K562 (cell line): ENCODE measurements at regions not wholly inside any gene's neighbourhood (a gene's known extent, or its start where the extent isn't known, plus 50 kb on each side); places are given as distances from the start of the nearest gene placed in this dataset.

Experiments used
- CSDE1 ChIP-seq, 2 experiments: fragments of 450-650 bp; IDR thresholded peaks; 2 replicates each; pipeline ENCODE4 v1.6.1; 2016; ENCODE audit warnings: mild to moderate bottlenecking in 1 of 2
- EHMT2 ChIP-seq: fragments of 450-650 bp; IDR thresholded peaks from 2 replicates; pipeline ENCODE4 v1.6.1; 2018; ENCODE audit warnings: antibody characterized with exemption
- FOXK2 ChIP-seq, 2 experiments: fragments of 450-650 bp; IDR thresholded peaks in 1 of 2; conservative IDR thresholded peaks in 1 of 2; 2 replicates each; pipeline ENCODE4 v1.6.1; 2016; ENCODE audit warnings: low read depth in 2 of 2, mild to moderate bottlenecking in 1 of 2
- FOXP1 ChIP-seq: sonication (generic); formaldehyde crosslinking; IDR thresholded peaks from 2 replicates; pipeline ENCODE4 v1.8.0; 2022; ENCODE audit warnings: mild to moderate bottlenecking, missing genetic modification reagents
- FUS ChIP-seq: fragments of 200-400 bp; formaldehyde crosslinking; optimal IDR thresholded peaks from 2 replicates; pipeline ENCODE3; 2017; ENCODE audit warnings: low read depth, low read length
- NCOA2 ChIP-seq, 2 experiments: fragments of 450-650 bp; IDR thresholded peaks; 2 replicates each; pipeline ENCODE4 v1.6.1; 2018; ENCODE audit warnings: mild to moderate bottlenecking in 2 of 2, moderate library complexity in 1 of 2; ENCODE audit not compliant: partially characterized antibody in 2 of 2
- RFX7 ChIP-seq: fragments of 250-450 bp; sonication (Bioruptor Pico); IDR thresholded peaks from 2 replicates; pipeline ENCODE4 v1.5.1; 2021; ENCODE audit warnings: mild to moderate bottlenecking
- ZNF707 ChIP-seq: fragments of 250-450 bp; sonication (Bioruptor Pico); conservative IDR thresholded peaks from 2 replicates; pipeline ENCODE4 v1.8.0; 2022; ENCODE audit warnings: inconsistent platforms, mild to moderate bottlenecking, moderate library complexity
- TF ChIP-seq, protein P1 (sequence below), 2 experiments: fragments of 450-650 bp; IDR thresholded peaks; 2 replicates each; pipeline ENCODE4 v1.6.1; 2016
- TF ChIP-seq, protein P2 (sequence below), 2 experiments: fragments of 450-650 bp in 1 of 2; sonication (generic) in 1 of 2; formaldehyde crosslinking in 1 of 2; IDR thresholded peaks in 1 of 2; conservative IDR thresholded peaks in 1 of 2; 2 replicates each; pipeline versions ENCODE4 v1.6.1 to v1.8.1; 2016 to 2023; ENCODE audit warnings: mild to moderate bottlenecking in 2 of 2, moderate library complexity in 2 of 2, inconsistent platforms in 1 of 2, missing genetic modification reagents in 1 of 2
- TF ChIP-seq, protein P3 (sequence below): fragments of 450-650 bp; IDR thresholded peaks from 2 replicates; pipeline ENCODE4 v1.6.1; 2014; ENCODE audit warnings: low read depth, mild to moderate bottlenecking, moderate library complexity, borderline replicate concordance
- TF ChIP-seq, protein P4 (sequence below): sonication (generic); formaldehyde crosslinking; IDR thresholded peaks from 2 replicates; pipeline ENCODE4 v1.8.0; 2023; ENCODE audit warnings: missing genetic modification reagents, mild to moderate bottlenecking, borderline replicate concordance
- TF ChIP-seq, protein P5 (sequence below), 3 experiments: IDR thresholded peaks in 2 of 3; conservative IDR thresholded peaks in 1 of 3; 2 replicates each; pipeline ENCODE4 v1.5.1; 2011 to 2012; ENCODE audit warnings: low read length in 3 of 3, mild to moderate bottlenecking in 3 of 3, control low read depth in 2 of 3, improper control_type of control experiment in 1 of 3, inconsistent platforms in 1 of 3, low read depth in 1 of 3, mixed read lengths in 1 of 3, moderate library complexity in 1 of 3; ENCODE audit not compliant: insufficient read depth in 2 of 3
- TF ChIP-seq, protein P6 (sequence below), 2 experiments: fragments of 450-650 bp in 1 of 2; sonication (generic) in 1 of 2; formaldehyde crosslinking; conservative IDR thresholded peaks; 2 replicates each; pipeline versions ENCODE4 v1.4.0 to v1.8.1; 2020 to 2022; ENCODE audit warnings: mild to moderate bottlenecking in 1 of 2, missing genetic modification reagents in 1 of 2

DNA sequence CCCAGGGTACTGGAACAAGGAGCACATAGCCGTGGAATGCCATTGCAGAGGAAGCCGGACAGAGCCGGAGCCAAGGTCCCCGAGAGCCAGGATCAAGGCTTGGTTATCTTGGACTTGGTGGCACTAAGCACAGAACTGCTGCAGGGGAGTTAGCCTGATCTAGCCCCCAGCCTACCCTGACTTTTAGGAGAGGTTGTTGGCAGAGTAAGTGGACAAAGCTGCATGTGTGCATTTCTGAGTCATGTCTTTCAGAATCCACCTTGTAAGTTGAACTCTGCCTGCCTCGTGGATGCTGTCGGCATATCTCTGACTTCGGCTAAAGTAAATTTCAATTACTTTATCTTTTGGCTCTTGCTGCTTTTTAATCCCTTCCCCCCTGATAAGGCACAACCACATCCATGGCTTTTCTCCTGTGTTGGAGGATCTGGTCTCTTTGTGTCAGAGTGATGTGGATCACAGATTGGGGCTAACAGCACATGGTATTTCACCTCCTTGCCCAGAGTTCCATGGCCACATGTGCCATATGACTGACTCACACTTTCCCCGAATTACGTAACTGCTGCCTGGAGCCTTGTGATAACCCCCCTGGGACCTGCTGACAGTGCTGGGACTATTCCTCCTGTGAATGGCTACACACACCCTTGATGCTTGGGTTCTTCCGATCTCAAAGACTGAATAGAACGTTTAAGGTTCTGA lies 240.3 kb downstream of the EMP1 start (continued):
- TF ChIP-seq, protein P1, sequence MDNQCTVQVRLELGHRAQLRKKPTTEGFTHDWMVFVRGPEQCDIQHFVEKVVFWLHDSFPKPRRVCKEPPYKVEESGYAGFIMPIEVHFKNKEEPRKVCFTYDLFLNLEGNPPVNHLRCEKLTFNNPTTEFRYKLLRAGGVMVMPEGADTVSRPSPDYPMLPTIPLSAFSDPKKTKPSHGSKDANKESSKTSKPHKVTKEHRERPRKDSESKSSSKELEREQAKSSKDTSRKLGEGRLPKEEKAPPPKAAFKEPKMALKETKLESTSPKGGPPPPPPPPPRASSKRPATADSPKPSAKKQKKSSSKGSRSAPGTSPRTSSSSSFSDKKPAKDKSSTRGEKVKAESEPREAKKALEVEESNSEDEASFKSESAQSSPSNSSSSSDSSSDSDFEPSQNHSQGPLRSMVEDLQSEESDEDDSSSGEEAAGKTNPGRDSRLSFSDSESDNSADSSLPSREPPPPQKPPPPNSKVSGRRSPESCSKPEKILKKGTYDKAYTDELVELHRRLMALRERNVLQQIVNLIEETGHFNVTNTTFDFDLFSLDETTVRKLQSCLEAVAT (IDR thresholded peaks at IDR 0.05), result no peak
- no peak for TF ChIP-seq FUS
- TF ChIP-seq, protein P2, sequence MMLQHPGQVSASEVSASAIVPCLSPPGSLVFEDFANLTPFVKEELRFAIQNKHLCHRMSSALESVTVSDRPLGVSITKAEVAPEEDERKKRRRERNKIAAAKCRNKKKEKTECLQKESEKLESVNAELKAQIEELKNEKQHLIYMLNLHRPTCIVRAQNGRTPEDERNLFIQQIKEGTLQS (IDR thresholded peaks at IDR 0.05), result peak; percentile 92
- TF ChIP-seq, protein P2 (CRISPR knock-in tag; conservative IDR thresholded peaks at IDR 0.05), result peak; percentile 85; the same call in 1 of the 2 replicates
- TF ChIP-seq, protein P3, sequence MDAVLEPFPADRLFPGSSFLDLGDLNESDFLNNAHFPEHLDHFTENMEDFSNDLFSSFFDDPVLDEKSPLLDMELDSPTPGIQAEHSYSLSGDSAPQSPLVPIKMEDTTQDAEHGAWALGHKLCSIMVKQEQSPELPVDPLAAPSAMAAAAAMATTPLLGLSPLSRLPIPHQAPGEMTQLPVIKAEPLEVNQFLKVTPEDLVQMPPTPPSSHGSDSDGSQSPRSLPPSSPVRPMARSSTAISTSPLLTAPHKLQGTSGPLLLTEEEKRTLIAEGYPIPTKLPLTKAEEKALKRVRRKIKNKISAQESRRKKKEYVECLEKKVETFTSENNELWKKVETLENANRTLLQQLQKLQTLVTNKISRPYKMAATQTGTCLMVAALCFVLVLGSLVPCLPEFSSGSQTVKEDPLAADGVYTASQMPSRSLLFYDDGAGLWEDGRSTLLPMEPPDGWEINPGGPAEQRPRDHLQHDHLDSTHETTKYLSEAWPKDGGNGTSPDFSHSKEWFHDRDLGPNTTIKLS, result peak; percentile 22; the same call in 1 of the 2 replicates
- TF ChIP-seq FOXP1 (CRISPR knock-in tag), result no peak
- no peak for TF ChIP-seq NCOA2 (IDR thresholded peaks at IDR 0.05; ENCODE audit: partially characterized antibody in 2 of 2)
- TF ChIP-seq FOXK2 (conservative IDR thresholded peaks at IDR 0.05 in 1 of 2, IDR thresholded peaks at IDR 0.05 in 1 of 2; ENCODE audit: low read depth in 2 of 2), result no peak; a peak in 1 of 4 replicates
- TF ChIP-seq, protein P4, sequence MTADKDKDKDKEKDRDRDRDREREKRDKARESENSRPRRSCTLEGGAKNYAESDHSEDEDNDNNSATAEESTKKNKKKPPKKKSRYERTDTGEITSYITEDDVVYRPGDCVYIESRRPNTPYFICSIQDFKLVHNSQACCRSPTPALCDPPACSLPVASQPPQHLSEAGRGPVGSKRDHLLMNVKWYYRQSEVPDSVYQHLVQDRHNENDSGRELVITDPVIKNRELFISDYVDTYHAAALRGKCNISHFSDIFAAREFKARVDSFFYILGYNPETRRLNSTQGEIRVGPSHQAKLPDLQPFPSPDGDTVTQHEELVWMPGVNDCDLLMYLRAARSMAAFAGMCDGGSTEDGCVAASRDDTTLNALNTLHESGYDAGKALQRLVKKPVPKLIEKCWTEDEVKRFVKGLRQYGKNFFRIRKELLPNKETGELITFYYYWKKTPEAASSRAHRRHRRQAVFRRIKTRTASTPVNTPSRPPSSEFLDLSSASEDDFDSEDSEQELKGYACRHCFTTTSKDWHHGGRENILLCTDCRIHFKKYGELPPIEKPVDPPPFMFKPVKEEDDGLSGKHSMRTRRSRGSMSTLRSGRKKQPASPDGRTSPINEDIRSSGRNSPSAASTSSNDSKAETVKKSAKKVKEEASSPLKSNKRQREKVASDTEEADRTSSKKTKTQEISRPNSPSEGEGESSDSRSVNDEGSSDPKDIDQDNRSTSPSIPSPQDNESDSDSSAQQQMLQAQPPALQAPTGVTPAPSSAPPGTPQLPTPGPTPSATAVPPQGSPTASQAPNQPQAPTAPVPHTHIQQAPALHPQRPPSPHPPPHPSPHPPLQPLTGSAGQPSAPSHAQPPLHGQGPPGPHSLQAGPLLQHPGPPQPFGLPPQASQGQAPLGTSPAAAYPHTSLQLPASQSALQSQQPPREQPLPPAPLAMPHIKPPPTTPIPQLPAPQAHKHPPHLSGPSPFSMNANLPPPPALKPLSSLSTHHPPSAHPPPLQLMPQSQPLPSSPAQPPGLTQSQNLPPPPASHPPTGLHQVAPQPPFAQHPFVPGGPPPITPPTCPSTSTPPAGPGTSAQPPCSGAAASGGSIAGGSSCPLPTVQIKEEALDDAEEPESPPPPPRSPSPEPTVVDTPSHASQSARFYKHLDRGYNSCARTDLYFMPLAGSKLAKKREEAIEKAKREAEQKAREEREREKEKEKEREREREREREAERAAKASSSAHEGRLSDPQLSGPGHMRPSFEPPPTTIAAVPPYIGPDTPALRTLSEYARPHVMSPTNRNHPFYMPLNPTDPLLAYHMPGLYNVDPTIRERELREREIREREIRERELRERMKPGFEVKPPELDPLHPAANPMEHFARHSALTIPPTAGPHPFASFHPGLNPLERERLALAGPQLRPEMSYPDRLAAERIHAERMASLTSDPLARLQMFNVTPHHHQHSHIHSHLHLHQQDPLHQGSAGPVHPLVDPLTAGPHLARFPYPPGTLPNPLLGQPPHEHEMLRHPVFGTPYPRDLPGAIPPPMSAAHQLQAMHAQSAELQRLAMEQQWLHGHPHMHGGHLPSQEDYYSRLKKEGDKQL (CRISPR knock-in tag), result no peak
- TF ChIP-seq, protein P5, sequence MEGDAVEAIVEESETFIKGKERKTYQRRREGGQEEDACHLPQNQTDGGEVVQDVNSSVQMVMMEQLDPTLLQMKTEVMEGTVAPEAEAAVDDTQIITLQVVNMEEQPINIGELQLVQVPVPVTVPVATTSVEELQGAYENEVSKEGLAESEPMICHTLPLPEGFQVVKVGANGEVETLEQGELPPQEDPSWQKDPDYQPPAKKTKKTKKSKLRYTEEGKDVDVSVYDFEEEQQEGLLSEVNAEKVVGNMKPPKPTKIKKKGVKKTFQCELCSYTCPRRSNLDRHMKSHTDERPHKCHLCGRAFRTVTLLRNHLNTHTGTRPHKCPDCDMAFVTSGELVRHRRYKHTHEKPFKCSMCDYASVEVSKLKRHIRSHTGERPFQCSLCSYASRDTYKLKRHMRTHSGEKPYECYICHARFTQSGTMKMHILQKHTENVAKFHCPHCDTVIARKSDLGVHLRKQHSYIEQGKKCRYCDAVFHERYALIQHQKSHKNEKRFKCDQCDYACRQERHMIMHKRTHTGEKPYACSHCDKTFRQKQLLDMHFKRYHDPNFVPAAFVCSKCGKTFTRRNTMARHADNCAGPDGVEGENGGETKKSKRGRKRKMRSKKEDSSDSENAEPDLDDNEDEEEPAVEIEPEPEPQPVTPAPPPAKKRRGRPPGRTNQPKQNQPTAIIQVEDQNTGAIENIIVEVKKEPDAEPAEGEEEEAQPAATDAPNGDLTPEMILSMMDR (IDR thresholded peaks at IDR 0.05 in 2 of 3, conservative IDR thresholded peaks at IDR 0.05 in 1 of 3; ENCODE audit: insufficient read depth in 2 of 3, low read depth in 1 of 3, low read length in 3 of 3), result no peak
- TF ChIP-seq, protein P6, sequence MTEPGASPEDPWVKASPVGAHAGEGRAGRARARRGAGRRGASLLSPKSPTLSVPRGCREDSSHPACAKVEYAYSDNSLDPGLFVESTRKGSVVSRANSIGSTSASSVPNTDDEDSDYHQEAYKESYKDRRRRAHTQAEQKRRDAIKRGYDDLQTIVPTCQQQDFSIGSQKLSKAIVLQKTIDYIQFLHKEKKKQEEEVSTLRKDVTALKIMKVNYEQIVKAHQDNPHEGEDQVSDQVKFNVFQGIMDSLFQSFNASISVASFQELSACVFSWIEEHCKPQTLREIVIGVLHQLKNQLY (CRISPR knock-in tag; conservative IDR thresholded peaks at IDR 0.05), result no peak
- no peak for TF ChIP-seq CSDE1 (IDR thresholded peaks at IDR 0.05)
- no peak for TF ChIP-seq ZNF707 (CRISPR knock-in tag)
- no peak for TF ChIP-seq EHMT2
- no peak for TF ChIP-seq RFX7 (CRISPR knock-in tag)
